ENCODE measurements at regions not wholly inside any gene's neighbourhood (a gene's known extent, or its start where the extent isn't known, plus 50 kb on each side); places are given as distances from the start of the nearest gene placed in this dataset.

- TF ChIP-seq CTCF (conservative IDR thresholded peaks at IDR 0.05; ENCODE audit: low read length): no peak
- no peak for TF ChIP-seq EZH2phosphoT487 (IDR thresholded peaks at IDR 0.05; ENCODE audit: borderline replicate concordance)
Observed at GRCh38 chr4:140291259-140291658, 82.2 kb upstream of the SCOC start.

Measured in Loucy (cell line).